Keratinocyte (primary cell): ENCODE measurements at regions not wholly inside any gene's neighbourhood (a gene's known extent, or its start where the extent isn't known, plus 50 kb on each side); places are given as distances from the start of the nearest gene placed in this dataset.

Experiments used
- DNase-seq: peaks from one replicate; pipeline ENCODE4 v3.0.0-alpha.2; 2011; ENCODE audit warnings: low read depth, missing footprints, low spot score
- FAIRE-seq: peaks from 2 replicates; lab custom pipeline; 2011; peaks lifted over from hg19 to GRCh38; lab: Jason Lieb, UNC
- H2AFZ ChIP-seq: 2 replicates; pipeline ENCODE4 v1.6.0; 2012; ENCODE audit warnings: low read length, control low read depth, inconsistent platforms; ENCODE audit not compliant: control insufficient read depth
- H3K27ac ChIP-seq: 2 replicates; pipeline ENCODE4 v1.5.1; 2011; ENCODE audit warnings: low read length; ENCODE audit not compliant: control insufficient read depth, insufficient read depth
- H3K27me3 ChIP-seq: 3 replicates; pipeline ENCODE4 v1.6.0; 2011; ENCODE audit warnings: low read length; ENCODE audit not compliant: control insufficient read depth, insufficient read depth; ENCODE audit errors: extremely low read depth
- H3K36me3 ChIP-seq, 2 experiments: 2 replicates in 1 of 2; 3 replicates in 1 of 2; pipeline ENCODE4 v1.5.1; 2011; ENCODE audit warnings: low read length in 2 of 2, mild to moderate bottlenecking in 1 of 2; ENCODE audit not compliant: control insufficient read depth in 2 of 2, insufficient read depth in 2 of 2; ENCODE audit errors: extremely low read depth in 1 of 2
- H3K4me1 ChIP-seq: 3 replicates; pipeline ENCODE4 v1.5.1; 2011; ENCODE audit warnings: low read length; ENCODE audit not compliant: control insufficient read depth, insufficient read depth; ENCODE audit errors: extremely low read depth
- H3K4me2 ChIP-seq: 3 replicates; pipeline ENCODE4 v1.6.0; 2011; ENCODE audit warnings: low read depth, low read length; ENCODE audit not compliant: control insufficient read depth, insufficient read depth; ENCODE audit errors: extremely low read depth
- H3K4me3 ChIP-seq, 3 experiments: fragments of 200-600 bp in 1 of 3; sonication (generic) in 1 of 3; 2 replicates in 2 of 3; 3 replicates in 1 of 3; pipeline ENCODE4 v1.5.1; 2011 to 2016; ENCODE audit warnings: low read length in 3 of 3, mild to moderate bottlenecking in 3 of 3, control low read depth in 2 of 3, inconsistent platforms in 1 of 3, low read depth in 1 of 3, mixed read lengths in 1 of 3, mixed run types in 1 of 3, moderate library complexity in 1 of 3; ENCODE audit not compliant: control insufficient read depth in 2 of 3, insufficient read depth in 2 of 3; ENCODE audit errors: extremely low read depth in 1 of 3
- H3K79me2 ChIP-seq: 2 replicates; pipeline ENCODE4 v1.6.0; 2012; ENCODE audit warnings: low read length; ENCODE audit not compliant: control insufficient read depth, insufficient read depth
- H3K9ac ChIP-seq: 3 replicates; pipeline ENCODE4 v1.6.0; 2011; ENCODE audit warnings: low read length; ENCODE audit not compliant: control insufficient read depth, insufficient read depth; ENCODE audit errors: extremely low read depth
- H3K9me1 ChIP-seq: 3 replicates; pipeline ENCODE4 v1.6.0; 2011; ENCODE audit warnings: low read length; ENCODE audit not compliant: control insufficient read depth, insufficient read depth; ENCODE audit errors: extremely low read depth
- H3K9me3 ChIP-seq: 2 replicates; pipeline ENCODE4 v1.5.1; 2012; ENCODE audit warnings: low read depth, low read length; ENCODE audit not compliant: control insufficient read depth
- H4K20me1 ChIP-seq: 3 replicates; pipeline ENCODE4 v1.6.0; 2011; ENCODE audit warnings: low read length; ENCODE audit not compliant: control insufficient read depth, insufficient read depth; ENCODE audit errors: extremely low read depth
- CTCF ChIP-seq, 3 experiments: IDR thresholded peaks in 1 of 3; conservative IDR thresholded peaks in 1 of 3; optimal IDR thresholded peaks in 1 of 3; 2 replicates in 2 of 3; 3 replicates in 1 of 3; pipeline versions ENCODE3 to v1.5.1; 2011; ENCODE audit warnings: low read length in 3 of 3, mild to moderate bottlenecking in 3 of 3, moderate library complexity in 2 of 3, control low read depth in 1 of 3, inconsistent platforms in 1 of 3; ENCODE audit not compliant: insufficient read depth in 2 of 3; ENCODE audit errors: extremely low read depth in 1 of 3
- EZH2 ChIP-seq: IDR thresholded peaks from one replicate; pipeline ENCODE4 v1.6.1; 2012; ENCODE audit warnings: inconsistent platforms, mild to moderate bottlenecking, low read length, moderate library complexity
- dilution Hi-C: fragments of 300-500 bp; cut with MboI; formaldehyde crosslinking; loops from one replicate; pipeline ENCODE4 v1.7.0; 2020; ENCODE audit warnings: low sequenced_read_pairs; ENCODE audit not compliant: extremely low pct_ligation_motif_present

GRCh38 chr7:94177441-94177840 lies 173.3 kb upstream of the BET1 start:
- no peak for DNase-seq
- no peak overlapping the region for H3K4me2 ChIP-seq
- no peaks in the 10 kb centered on the region for H4K20me1 ChIP-seq
- TF ChIP-seq CTCF (optimal IDR thresholded peaks at IDR 0.05 in 1 of 3, IDR thresholded peaks at IDR 0.05 in 1 of 3, conservative IDR thresholded peaks at IDR 0.05 in 1 of 3; ENCODE audit: extremely low read depth in 1 of 3, insufficient read depth in 2 of 3, low read length in 3 of 3) (no peak), EZH2 (no peak)
- no peaks in the 10 kb centered on the region for H3K9me3 ChIP-seq
- no peak for FAIRE-seq
- dilution Hi-C loops, result no loop called here
- no peaks in the 10 kb centered on the region for H3K9me1 ChIP-seq
- no peak overlapping the region for H2AFZ ChIP-seq
- H3K79me2 ChIP-seq, result no peaks in the 10 kb centered on the region
- H3K4me1 ChIP-seq, result peaks cover 7% of the 10 kb centered on the region
- no peak overlapping the region for H3K27ac ChIP-seq
- peaks cover 0 to 4% of the 10 kb centered on the region in 2 experiments for H3K36me3 ChIP-seq
- H3K4me3 ChIP-seq, result no peak overlapping the region
- no peak overlapping the region for H3K9ac ChIP-seq
- no peaks in the 10 kb centered on the region for H3K27me3 ChIP-seq

GRCh38 chr7:94178230-94178629 lies 174.1 kb upstream of the BET1 start:
- peaks cover 0 to 4% of the 10 kb centered on the region in 2 experiments for H3K36me3 ChIP-seq
- no peaks in the 10 kb centered on the region for H4K20me1 ChIP-seq
- H3K4me2 ChIP-seq, result no peak overlapping the region
- dilution Hi-C loops, result no loop called here
- H3K4me3 ChIP-seq, result no peak overlapping the region
- DNase-seq (no peak), FAIRE-seq (no peak)
- peaks cover 15% of the 10 kb centered on the region for H3K4me1 ChIP-seq
- H2AFZ ChIP-seq, result no peak overlapping the region
- no peaks in the 10 kb centered on the region for H3K9me1 ChIP-seq
- H3K27ac ChIP-seq, result no peak overlapping the region
- TF ChIP-seq CTCF (optimal IDR thresholded peaks at IDR 0.05 in 1 of 3, IDR thresholded peaks at IDR 0.05 in 1 of 3, conservative IDR thresholded peaks at IDR 0.05 in 1 of 3; ENCODE audit: extremely low read depth in 1 of 3, insufficient read depth in 2 of 3, low read length in 3 of 3) (no peak), EZH2 (no peak)
- no peak overlapping the region for H3K9ac ChIP-seq
- peaks cover 2% of the 10 kb centered on the region for H3K9me3 ChIP-seq
- H3K27me3 ChIP-seq, result no peaks in the 10 kb centered on the region
- H3K79me2 ChIP-seq, result no peaks in the 10 kb centered on the region
